IMR-90 (cell line): ENCODE measurements at regions not wholly inside any gene's neighbourhood (a gene's known extent, or its start where the extent isn't known, plus 50 kb on each side); places are given as distances from the start of the nearest gene placed in this dataset. TPM values are rescaled to one million over a fixed set of nuclear protein-coding genes. Genes with fewer than 3 reads are reported as not detected.

Experiments used
- ATAC-seq: fragments of 200-7000 bp; cut with Tn5 transposase; 2 replicates; pipeline ENCODE4 v1.9.1; 2020; ENCODE audit warnings: low read depth, mild to moderate bottlenecking, moderate library complexity
- BruUV-seq: library from RNA; stranded (reverse); fragments of 400-500 nt; replicated peaks from 2 replicates; lab custom pipeline; 2021; lab: Mats Ljungman, UMichigan
- CTCF ChIA-PET: fragments of 300-600 bp; formaldehyde crosslinking; extraction: SDS; loops from one replicate; lab custom pipeline; 2021; ENCODE audit warnings: antibody characterized with exemption; lab: Yijun Ruan, JAX
- POLR2A ChIA-PET: fragments of 300-600 bp; sonication (Branson Sonifier 250); formaldehyde crosslinking; loops from one replicate; lab custom pipeline; 2022; ENCODE audit warnings: antibody characterized with exemption; ENCODE audit not compliant: unreplicated experiment; lab: Charles Lee
- DNase-seq: peaks from one replicate; pipeline ENCODE4 v3.0.0; 2013
- H2AFZ ChIP-seq: replicated peaks from 2 replicates; pipeline ENCODE3; 2013; ENCODE audit warnings: low read length, mild to moderate bottlenecking; ENCODE audit not compliant: poor library complexity
- H2AK5ac ChIP-seq: 2 replicates; pipeline ENCODE4 v1.6.1; 2013; ENCODE audit warnings: low read depth, low read length, inconsistent platforms
- H2AK9ac ChIP-seq: replicated peaks from 2 replicates; pipeline ENCODE3; 2013; ENCODE audit warnings: mild to moderate bottlenecking, low read depth, low read length, moderate library complexity; ENCODE audit not compliant: poor library complexity
- H2BK120ac ChIP-seq: 2 replicates; pipeline ENCODE4 v1.6.1; 2013; ENCODE audit warnings: low read depth, low read length, inconsistent platforms
- H2BK15ac ChIP-seq: 3 replicates; pipeline ENCODE4 v1.6.1; 2013; ENCODE audit warnings: low read depth, low read length, inconsistent platforms
- H2BK20ac ChIP-seq: 2 replicates; pipeline ENCODE4 v1.6.1; 2013; ENCODE audit warnings: low read depth, mild to moderate bottlenecking, inconsistent platforms, low read length, moderate library complexity
- H2BK5ac ChIP-seq: 2 replicates; pipeline ENCODE4 v1.6.1; 2013; ENCODE audit warnings: mild to moderate bottlenecking, low read depth, low read length, inconsistent platforms; ENCODE audit not compliant: poor library complexity, severe bottlenecking
- H3K14ac ChIP-seq: replicated peaks from 2 replicates; pipeline ENCODE4 v1.6.1; 2013; ENCODE audit warnings: low read depth, low read length, inconsistent platforms
- H3K18ac ChIP-seq: 2 replicates; pipeline ENCODE4 v1.6.1; 2013; ENCODE audit warnings: low read depth, low read length, control low read depth
- H3K23ac ChIP-seq: 2 replicates; pipeline ENCODE4 v1.6.1; 2013; ENCODE audit warnings: low read depth, low read length, inconsistent platforms
- H3K27ac ChIP-seq: 2 replicates; pipeline ENCODE4 v1.5.1; 2013; ENCODE audit warnings: mild to moderate bottlenecking, control low read depth, low read length; ENCODE audit not compliant: insufficient read depth
- H3K27me3 ChIP-seq: 2 replicates; pipeline ENCODE4 v1.6.1; 2013; ENCODE audit warnings: low read length; ENCODE audit not compliant: control insufficient read depth, insufficient read depth
- H3K36me3 ChIP-seq: 2 replicates; pipeline ENCODE4 v1.6.1; 2013; ENCODE audit warnings: low read length, mixed read lengths; ENCODE audit not compliant: control insufficient read depth, insufficient read depth
- H3K4ac ChIP-seq: 2 replicates; pipeline ENCODE4 v1.6.1; 2013; ENCODE audit warnings: low read depth, low read length, inconsistent platforms
- H3K4me1 ChIP-seq: 2 replicates; pipeline ENCODE4 v1.6.1; 2013; ENCODE audit warnings: low read length, mixed read lengths; ENCODE audit not compliant: control insufficient read depth, insufficient read depth
- H3K4me2 ChIP-seq: 2 replicates; pipeline ENCODE4 v1.6.1; 2013; ENCODE audit warnings: low read depth, mild to moderate bottlenecking, control low read depth, low read length, moderate library complexity
- H3K4me3 ChIP-seq: 2 replicates; pipeline ENCODE4 v1.5.1; 2013; ENCODE audit warnings: low read depth, mild to moderate bottlenecking, control low read depth, low read length, moderate library complexity; ENCODE audit not compliant: insufficient read depth
- H3K56ac ChIP-seq: 2 replicates; pipeline ENCODE4 v1.6.1; 2013; ENCODE audit warnings: low read length, inconsistent platforms; ENCODE audit not compliant: insufficient read depth; ENCODE audit errors: extremely low read depth
- H3K79me1 ChIP-seq, 2 experiments: 2 replicates each; pipeline ENCODE4 v1.6.1; 2013; ENCODE audit warnings: low read length in 2 of 2, inconsistent platforms in 1 of 2, low read depth in 1 of 2
- H3K9ac ChIP-seq: 2 replicates; pipeline ENCODE4 v1.6.1; 2013; ENCODE audit warnings: low read depth, low read length, control low read depth
- H3K9me1 ChIP-seq: 2 replicates; pipeline ENCODE4 v1.6.1; 2013; ENCODE audit warnings: low read length, inconsistent platforms; ENCODE audit not compliant: insufficient read depth
- H3K9me3 ChIP-seq: 2 replicates; pipeline ENCODE4 v1.6.1; 2013; ENCODE audit warnings: low read length; ENCODE audit not compliant: control insufficient read depth, insufficient read depth
- H4K20me1 ChIP-seq: 2 replicates; pipeline ENCODE4 v1.6.1; 2013; ENCODE audit warnings: low read length, inconsistent platforms; ENCODE audit not compliant: insufficient read depth
- H4K5ac ChIP-seq: 2 replicates; pipeline ENCODE4 v1.6.1; 2013; ENCODE audit warnings: mild to moderate bottlenecking, low read depth, low read length, control low read depth
- H4K8ac ChIP-seq, 2 experiments: 2 replicates each; pipeline ENCODE4 v1.6.1; 2013; ENCODE audit warnings: low read depth in 2 of 2, low read length in 2 of 2, control low read depth in 1 of 2, inconsistent platforms in 1 of 2
- H4K91ac ChIP-seq: 2 replicates; pipeline ENCODE4 v1.6.1; 2013; ENCODE audit warnings: low read depth, low read length, inconsistent platforms; ENCODE audit not compliant: insufficient read depth
- MAFK ChIP-seq: IDR thresholded peaks from 2 replicates; pipeline ENCODE4 v1.6.1; 2012; ENCODE audit warnings: low read depth, low read length, improper control_type of control experiment
- SMC3 ChIP-seq: fragments of 150-350 bp; IDR thresholded peaks from 2 replicates; pipeline ENCODE4 v1.6.1; 2016; ENCODE audit warnings: low read depth, mild to moderate bottlenecking, antibody characterized with exemption, low read length, moderate library complexity
- WGBS, 2 experiments: methylation state at CpG; one replicate each; pipeline versions ENCODE4 v1.1.5 to v1.1.7; 2013; ENCODE audit warnings: missing lambda C conversion rate in 2 of 2; ENCODE audit not compliant: insufficient read length in 1 of 2; ENCODE audit errors: extremely low coverage in 2 of 2; 5-methylcytosine and 5-hydroxymethylcytosine counted together
- dilution Hi-C: fragments of 300-500 bp; cut with HindIII; formaldehyde crosslinking; loops from one replicate; pipeline ENCODE4 v1.14.3; 2018; ENCODE audit warnings: low sequenced_read_pairs; ENCODE audit not compliant: unreplicated experiment
- in situ Hi-C: fragments of 300-500 bp; cut with MboI; formaldehyde crosslinking; loops from 3 replicates; pipeline ENCODE4 v1.14.3; 2019; ENCODE audit warnings: low sequenced_read_pairs, inconsistent platforms, mixed read lengths
- intact Hi-C: fragments of 100-400 bp; cut with micrococcal nuclease; formaldehyde crosslinking; loops from 2 replicates; pipeline ENCODE4 v1.10.0; 2022
- microRNA-seq, 2 experiments: library from miRNA; stranded (forward) in 1 of 2; unstranded in 1 of 2; fragments of 10-50 nt in 1 of 2; fragments of <30 nt in 1 of 2; gene quantifications in 1 of 2; microRNA quantifications in 1 of 2; one replicate each; pipeline versions ENCODE3 to v1.1.0; 2013 to 2020; ENCODE audit not compliant: insufficient read depth in 1 of 2, insufficient read length in 1 of 2, unreplicated experiment in 1 of 2
- small RNA-seq, 5 experiments: library from RNA; depleted of rRNA; stranded (forward); fragments of <200 nt; gene quantifications; one replicate each; pipeline ENCODE3, GENCODE V24; 2012

- 82% methylated on average over 6 of the region's 56 CpGs; no CpG with 5 or more reads in 1 of the 2 experiments for WGBS, 2 experiments
- POLR2A ChIA-PET, result no interaction called here
- no peak overlapping the region for H2AK5ac ChIP-seq
- no peak overlapping the region for H3K18ac ChIP-seq
- CTCF ChIA-PET, result no interaction called here
- H3K4me3 ChIP-seq, result no peak overlapping the region
- no peak for TF ChIP-seq SMC3
- no peak for TF ChIP-seq MAFK
- H3K23ac ChIP-seq, result no peak overlapping the region
- ATAC-seq, result no peak
- H2BK5ac ChIP-seq, result no peak overlapping the region
- no peak overlapping the region for H2BK120ac ChIP-seq
- intact Hi-C loops, result no loop called here
- no peak overlapping the region for H3K4me2 ChIP-seq
- no peak overlapping the region for H3K9ac ChIP-seq
- H3K79me1 ChIP-seq, result no peaks in the 10 kb centered on the region
- no peak overlapping the region for H3K14ac ChIP-seq
- no peaks in the 10 kb centered on the region for H3K4me1 ChIP-seq
- no peak overlapping the region for H2AK9ac ChIP-seq
- H4K20me1 ChIP-seq, result no peaks in the 10 kb centered on the region
- no peak overlapping the region for H2BK20ac ChIP-seq
- H2AFZ ChIP-seq, result no peak overlapping the region
- H3K27ac ChIP-seq, result no peak overlapping the region
- dilution Hi-C loops, result no loop called here
- H3K56ac ChIP-seq, result no peak overlapping the region
- no peaks in the 10 kb centered on the region for H3K36me3 ChIP-seq
- BruUV-seq, result no TSS peak
- H3K27me3 ChIP-seq, result no peaks in the 10 kb centered on the region
- no peak overlapping the region for H2BK15ac ChIP-seq
- H3K9me1 ChIP-seq, result no peaks in the 10 kb centered on the region
- H4K5ac ChIP-seq, result no peak overlapping the region
- H4K91ac ChIP-seq, result no peak overlapping the region
- in situ Hi-C loops, result no loop called here
- peaks cover 19% of the 10 kb centered on the region; the same call in 1 of the 2 replicates for H3K9me3 ChIP-seq
- no peak overlapping the region for H4K8ac ChIP-seq
- DNase-seq, result no peak
- no peak overlapping the region for H3K4ac ChIP-seq
Observed at GRCh38 chr7:63114371-63114985, 884.2 kb upstream of the ZNF722 start.

Small RNAs in the stretch of these regions (microRNA-seq; reads per million reads assigned to microRNA genes)
- not detected for gene RNU6-417P (ENCODE audit: insufficient read depth, insufficient read length)

Small RNAs in the stretch of these regions (small RNA-seq; reads per million reads assigned to genes)
- 0 reads per million in 5 experiments for gene RNU6-417P
